ENCODE measurements at regions not wholly inside any gene's neighbourhood (a gene's known extent, or its start where the extent isn't known, plus 50 kb on each side); places are given as distances from the start of the nearest gene placed in this dataset.

- Histone ChIP-seq H2AFZ (ENCODE audit: low read length) (no peak overlapping the region), H3K4me3 (replicated peaks in 1 of 4; ENCODE audit: control extremely low read depth in 1 of 4, insufficient read depth in 1 of 4, low read depth in 3 of 4, low read length in 4 of 4) (no peak overlapping the region), H3K27ac (ENCODE audit: insufficient read depth, low read length) (no peak overlapping the region), H4K20me1 (ENCODE audit: control insufficient read depth, extremely low read depth, insufficient read depth, low read length) (no peaks in the 10 kb centered on the region), H3K9ac (ENCODE audit: insufficient read depth, low read length) (no peak overlapping the region), H3K9me3 (ENCODE audit: control insufficient read depth, insufficient read depth, low read depth, low read length) (no peaks in the 10 kb centered on the region), H3K27me3 (ENCODE audit: control insufficient read depth, insufficient read depth, low read length) (peaks cover 4% of the 10 kb centered on the region), H3K36me3 (ENCODE audit: control insufficient read depth, insufficient read depth, low read length) (no peaks in the 10 kb centered on the region), H3K4me2 (ENCODE audit: extremely low read depth, insufficient read depth, low read length) (no peak overlapping the region), H3K79me2 (ENCODE audit: control insufficient read depth, insufficient read depth, low read length) (no peaks in the 10 kb centered on the region), H3K4me1 (ENCODE audit: control insufficient read depth, extremely low read depth, insufficient read depth, low read length) (peaks cover 13% of the 10 kb centered on the region)
- DNase-seq (ENCODE audit: low read depth in 2 of 2): no peak
- TF ChIP-seq EZH2 (IDR thresholded peaks at IDR 0.05; ENCODE audit: low read length, missing control alignments) (no peak), CTCF (conservative IDR thresholded peaks at IDR 0.05 in 1 of 2, IDR thresholded peaks at IDR 0.05 in 1 of 2; ENCODE audit: low read depth in 1 of 2, low read length in 2 of 2) (no peak)
These were observed 168.2 kb upstream of the CADM1 start for GRCh38 chr11:115672412-115672811.

- H3K4me3 ChIP-seq (replicated peaks in 1 of 4; ENCODE audit: control extremely low read depth in 1 of 4, insufficient read depth in 1 of 4, low read depth in 3 of 4, low read length in 4 of 4): no peak overlapping the region
- H3K9me3 ChIP-seq (ENCODE audit: control insufficient read depth, insufficient read depth, low read depth, low read length): no peaks in the 10 kb centered on the region
- no peak overlapping the region for H2AFZ ChIP-seq (ENCODE audit: low read length)
- H3K9ac ChIP-seq (ENCODE audit: insufficient read depth, low read length): no peak overlapping the region
- no peak overlapping the region for H3K4me2 ChIP-seq (ENCODE audit: extremely low read depth, insufficient read depth, low read length)
- no peak overlapping the region for H3K27ac ChIP-seq (ENCODE audit: insufficient read depth, low read length)
- no peak for DNase-seq (ENCODE audit: low read depth in 2 of 2)
- H3K27me3 ChIP-seq (ENCODE audit: control insufficient read depth, insufficient read depth, low read length): peaks cover 4% of the 10 kb centered on the region
- H3K4me1 ChIP-seq (ENCODE audit: control insufficient read depth, extremely low read depth, insufficient read depth, low read length): peaks cover 2% of the 10 kb centered on the region
- TF ChIP-seq CTCF (conservative IDR thresholded peaks at IDR 0.05 in 1 of 2, IDR thresholded peaks at IDR 0.05 in 1 of 2; ENCODE audit: low read depth in 1 of 2, low read length in 2 of 2) (no peak), EZH2 (IDR thresholded peaks at IDR 0.05; ENCODE audit: low read length, missing control alignments) (no peak)
- no peaks in the 10 kb centered on the region for H3K36me3 ChIP-seq (ENCODE audit: control insufficient read depth, insufficient read depth, low read length)
- H4K20me1 ChIP-seq (ENCODE audit: control insufficient read depth, extremely low read depth, insufficient read depth, low read length): no peaks in the 10 kb centered on the region
- H3K79me2 ChIP-seq (ENCODE audit: control insufficient read depth, insufficient read depth, low read length): no peaks in the 10 kb centered on the region
These were observed 166.5 kb upstream of the CADM1 start for GRCh38 chr11:115670538-115671205.

DNA sequence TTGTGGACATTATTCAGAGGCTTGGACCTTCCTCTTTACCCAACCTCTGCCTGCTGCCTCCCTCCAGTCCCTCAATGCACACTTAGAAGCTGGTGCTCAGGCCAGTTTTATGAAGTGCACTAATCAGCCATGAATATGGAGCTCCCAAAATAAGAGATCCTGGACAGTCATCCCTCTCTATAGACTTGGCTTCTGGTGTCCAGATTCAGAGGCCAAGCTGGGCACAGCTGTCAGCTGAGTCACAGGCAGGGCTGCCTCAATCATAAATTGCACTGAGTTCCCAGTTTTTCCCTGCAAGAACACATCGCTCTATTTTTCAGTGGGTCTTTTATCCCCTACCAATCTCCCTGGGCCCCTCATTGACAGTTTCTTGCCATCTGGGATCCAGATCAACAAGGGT, 161.7 kb upstream of the CADM1 start:
- H3K4me1 ChIP-seq (ENCODE audit: control insufficient read depth, extremely low read depth, insufficient read depth, low read length): no peaks in the 10 kb centered on the region
- H2AFZ ChIP-seq (ENCODE audit: low read length): no peak overlapping the region
- no peak overlapping the region for H3K9ac ChIP-seq (ENCODE audit: insufficient read depth, low read length)
- no peak overlapping the region for H3K4me3 ChIP-seq (replicated peaks in 1 of 4; ENCODE audit: control extremely low read depth in 1 of 4, insufficient read depth in 1 of 4, low read depth in 3 of 4, low read length in 4 of 4)
- no peaks in the 10 kb centered on the region for H3K9me3 ChIP-seq (ENCODE audit: control insufficient read depth, insufficient read depth, low read depth, low read length)
- H3K27ac ChIP-seq (ENCODE audit: insufficient read depth, low read length): no peak overlapping the region
- H3K27me3 ChIP-seq (ENCODE audit: control insufficient read depth, insufficient read depth, low read length): peaks cover 4% of the 10 kb centered on the region
- TF ChIP-seq CTCF (conservative IDR thresholded peaks at IDR 0.05 in 1 of 2, IDR thresholded peaks at IDR 0.05 in 1 of 2; ENCODE audit: low read depth in 1 of 2, low read length in 2 of 2) (no peak), EZH2 (IDR thresholded peaks at IDR 0.05; ENCODE audit: low read length, missing control alignments) (no peak)
- no peaks in the 10 kb centered on the region for H4K20me1 ChIP-seq (ENCODE audit: control insufficient read depth, extremely low read depth, insufficient read depth, low read length)
- H3K4me2 ChIP-seq (ENCODE audit: extremely low read depth, insufficient read depth, low read length): no peak overlapping the region
- H3K79me2 ChIP-seq (ENCODE audit: control insufficient read depth, insufficient read depth, low read length): no peaks in the 10 kb centered on the region
- H3K36me3 ChIP-seq (ENCODE audit: control insufficient read depth, insufficient read depth, low read length): no peaks in the 10 kb centered on the region
- peak; percentile 26 to 41 for DNase-seq (ENCODE audit: low read depth in 2 of 2)
